ENCODE measurements at regions not wholly inside any gene's neighbourhood (a gene's known extent, or its start where the extent isn't known, plus 50 kb on each side); places are given as distances from the start of the nearest gene placed in this dataset.

- TF ChIP-seq POLR2A (IDR thresholded peaks at IDR 0.05) (no peak), CTCF (IDR thresholded peaks at IDR 0.05) (no peak), POLR2AphosphoS5 (IDR thresholded peaks at IDR 0.05) (no peak)
These were observed 299.1 kb downstream of the EPHA7 start for GRCh38 chr6:93120154-93120742.

All from breast epithelium (tissue), 3 donors.